Fibroblast of villous mesenchyme (primary cell): ENCODE measurements at regions not wholly inside any gene's neighbourhood (a gene's known extent, or its start where the extent isn't known, plus 50 kb on each side); places are given as distances from the start of the nearest gene placed in this dataset.
A peak's percentile ranks its signal among the peaks of the same experiment; 100 is the strongest.

Experiments
- DNase-seq: peaks from one replicate; pipeline ENCODE4 v3.0.0-alpha.2; 2010; ENCODE audit warnings: low read depth
- H3K4me3 ChIP-seq: 2 replicates; pipeline ENCODE4 v1.5.1; 2011; ENCODE audit warnings: low read depth, mild to moderate bottlenecking, low read length
- CTCF ChIP-seq: IDR thresholded peaks from 2 replicates; pipeline ENCODE4 v1.5.1; 2012; ENCODE audit warnings: low read depth, mild to moderate bottlenecking, low read length; ENCODE audit not compliant: insufficient read depth

GRCh38 chr10:36336315-36336714 is 694.2 kb upstream of the FZD8 start:
- no peak for TF ChIP-seq CTCF
- DNase-seq: peak; percentile 55
- H3K4me3 ChIP-seq: no peak overlapping the region

GRCh38 chr10:36333446-36333845 is 691.4 kb upstream of the FZD8 start:
- no peak overlapping the region for H3K4me3 ChIP-seq
- no peak for DNase-seq
- TF ChIP-seq CTCF: no peak

GRCh38 chr10:36332926-36333325 is 690.8 kb upstream of the FZD8 start:
- no peak overlapping the region for H3K4me3 ChIP-seq
- DNase-seq: no peak
- TF ChIP-seq CTCF: no peak

GRCh38 chr10:36331121-36331520 is 689.0 kb upstream of the FZD8 start:
- no peak for TF ChIP-seq CTCF
- no peak for DNase-seq
- H3K4me3 ChIP-seq: no peak overlapping the region

GRCh38 chr10:36325815-36326214 is 683.7 kb upstream of the FZD8 start:
- H3K4me3 ChIP-seq: no peak overlapping the region
- no peak for DNase-seq
- TF ChIP-seq CTCF: no peak

- no peak overlapping the region for H3K4me3 ChIP-seq
- TF ChIP-seq CTCF: no peak
- no peak for DNase-seq
Observed at GRCh38 chr10:36324831-36325230, 682.7 kb upstream of the FZD8 start.

GRCh38 chr10:36313142-36313541 is 671.0 kb upstream of the FZD8 start:
- no peak overlapping the region for H3K4me3 ChIP-seq
- no peak for TF ChIP-seq CTCF
- DNase-seq: no peak
